Right lobe of liver (tissue), 4 donors: ENCODE measurements at regions not wholly inside any gene's neighbourhood (a gene's known extent, or its start where the extent isn't known, plus 50 kb on each side); places are given as distances from the start of the nearest gene placed in this dataset.

Experiments used
- CTCF ChIP-seq, 4 donors: fragments of 200-600 bp in 3 of 4; fragments of 450-650 bp in 1 of 4; IDR thresholded peaks; one replicate each; pipeline versions ENCODE4 v1.5.1 to v1.8.0; 2016 to 2022; ENCODE audit warnings: antibody characterized with exemption in 4 of 4, mild to moderate bottlenecking in 2 of 4
- POLR2A ChIP-seq: fragments of 450-650 bp; IDR thresholded peaks from one replicate; pipeline ENCODE4 v1.6.1; 2017; ENCODE audit warnings: antibody characterized with exemption, mild to moderate bottlenecking
- donor health status: DM: no; HTN: no; CAD: no.
- donor health status: DM: no; HTN: no; CAD: no.
- donor health status: DM: no; HTN: yes; CAD: no.

- TF ChIP-seq POLR2A (no peak), CTCF (IDR thresholded peaks at IDR 0.05) (no peak)
These were observed 885.8 kb downstream of the KCNA4 start for GRCh38 chr11:29131055-29131454.
